ENCODE measurements at regions not wholly inside any gene's neighbourhood (a gene's known extent, or its start where the extent isn't known, plus 50 kb on each side); places are given as distances from the start of the nearest gene placed in this dataset.

GRCh38 chr9:99736291-99736690 lies 85.4 kb upstream of the NR4A3 start:
- Histone ChIP-seq H2AK5ac (ENCODE audit: insufficient read length, low read length) (no peak overlapping the region), H3T11ph (ENCODE audit: low read length) (no peak overlapping the region), H3K18ac (ENCODE audit: insufficient read length, low read depth, low read length) (no peak overlapping the region), H2BK5ac (ENCODE audit: insufficient read length, low read length) (no peak overlapping the region), H4K8ac (replicated peaks; ENCODE audit: insufficient read length, low read depth, low read length) (no peak overlapping the region), H3K9ac (ENCODE audit: extremely low read depth, insufficient read length, low read length) (no peak overlapping the region), H4K5ac (ENCODE audit: insufficient read length, low read depth, low read length) (no peak overlapping the region), H3K79me1 (ENCODE audit: insufficient read depth, low read depth, low read length, poor library complexity, severe bottlenecking) (no peaks in the 10 kb centered on the region), H3K9me3 (ENCODE audit: control insufficient read depth, low read depth, low read length) (no peaks in the 10 kb centered on the region), H3K4me1 (ENCODE audit: insufficient read depth, low read length) (no peaks in the 10 kb centered on the region), H2AFZ (ENCODE audit: low read length) (no peak overlapping the region), H3K23me2 (ENCODE audit: insufficient read length, low read depth, low read length, poor library complexity, severe bottlenecking) (no peaks in the 10 kb centered on the region), H2BK15ac (ENCODE audit: low read depth, low read length) (no peak overlapping the region), H2BK120ac (ENCODE audit: low read depth, low read length, poor library complexity, severe bottlenecking) (no peak overlapping the region), H3K14ac (ENCODE audit: insufficient read depth, low read length) (no peak overlapping the region), H2BK20ac (ENCODE audit: low read depth, low read length, poor library complexity, severe bottlenecking) (no peak overlapping the region), H4K20me1 (ENCODE audit: control insufficient read depth, insufficient read depth, insufficient read length) (no peaks in the 10 kb centered on the region), H3K27ac (ENCODE audit: insufficient read length, low read depth, low read length) (no peak overlapping the region), H3K4me2 (ENCODE audit: insufficient read depth, insufficient read length, low read length) (no peak overlapping the region), H3K23ac (ENCODE audit: insufficient read length, low read depth, low read length) (no peak overlapping the region), H3K56ac (ENCODE audit: insufficient read length, low read depth, low read length) (no peak overlapping the region), H3K4ac (ENCODE audit: low read depth, low read length) (no peak overlapping the region), H3K27me3 (ENCODE audit: insufficient read depth, low read length) (no peaks in the 10 kb centered on the region), H3K79me2 (ENCODE audit: insufficient read depth, low read length) (no peaks in the 10 kb centered on the region), H2BK12ac (ENCODE audit: insufficient read length, low read depth, low read length) (no peak overlapping the region), H4K91ac (ENCODE audit: insufficient read length, low read depth, low read length) (no peak overlapping the region)
- H3K4me1 Mint-ChIP-seq: 0 out of 4 replicates have a peak, but pooled peaks cover 4% of the 10 kb centered on the region in 2 experiments
- no peak overlapping the region for H3K27ac Mint-ChIP-seq
- DNase-seq: no peak
- H3K27me3 Mint-ChIP-seq (ENCODE audit: low read depth): no peaks in the 10 kb centered on the region
- TF ChIP-seq, protein P1, sequence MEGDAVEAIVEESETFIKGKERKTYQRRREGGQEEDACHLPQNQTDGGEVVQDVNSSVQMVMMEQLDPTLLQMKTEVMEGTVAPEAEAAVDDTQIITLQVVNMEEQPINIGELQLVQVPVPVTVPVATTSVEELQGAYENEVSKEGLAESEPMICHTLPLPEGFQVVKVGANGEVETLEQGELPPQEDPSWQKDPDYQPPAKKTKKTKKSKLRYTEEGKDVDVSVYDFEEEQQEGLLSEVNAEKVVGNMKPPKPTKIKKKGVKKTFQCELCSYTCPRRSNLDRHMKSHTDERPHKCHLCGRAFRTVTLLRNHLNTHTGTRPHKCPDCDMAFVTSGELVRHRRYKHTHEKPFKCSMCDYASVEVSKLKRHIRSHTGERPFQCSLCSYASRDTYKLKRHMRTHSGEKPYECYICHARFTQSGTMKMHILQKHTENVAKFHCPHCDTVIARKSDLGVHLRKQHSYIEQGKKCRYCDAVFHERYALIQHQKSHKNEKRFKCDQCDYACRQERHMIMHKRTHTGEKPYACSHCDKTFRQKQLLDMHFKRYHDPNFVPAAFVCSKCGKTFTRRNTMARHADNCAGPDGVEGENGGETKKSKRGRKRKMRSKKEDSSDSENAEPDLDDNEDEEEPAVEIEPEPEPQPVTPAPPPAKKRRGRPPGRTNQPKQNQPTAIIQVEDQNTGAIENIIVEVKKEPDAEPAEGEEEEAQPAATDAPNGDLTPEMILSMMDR (conservative IDR thresholded peaks at IDR 0.05): no peak
- WGBS (ENCODE audit: extremely low coverage, insufficient read length, low lambda C conversion rate): no CpG with 5 or more reads among the region's 3 CpGs
- H3K4me3 Mint-ChIP-seq: no peak overlapping the region
- no peaks in the 10 kb centered on the region for H3K36me3 Mint-ChIP-seq (ENCODE audit: insufficient read depth in 1 of 3, low read depth in 3 of 3)
- H3K9me3 Mint-ChIP-seq: no peaks in the 10 kb centered on the region
